H9 (cell line): ENCODE measurements at regions not wholly inside any gene's neighbourhood (a gene's known extent, or its start where the extent isn't known, plus 50 kb on each side); places are given as distances from the start of the nearest gene placed in this dataset.

Experiments used
- DNase-seq: peaks from one replicate; pipeline ENCODE4 v3.0.0-alpha.2; 2017
- H2AFZ ChIP-seq: one replicate; pipeline ENCODE4 v1.6.1; 2013; ENCODE audit warnings: mild to moderate bottlenecking, low read length, control low read depth, moderate library complexity
- H2AK5ac ChIP-seq: 2 replicates; pipeline ENCODE4 v1.6.1; 2013; ENCODE audit warnings: low read length, control low read depth, mixed read lengths; ENCODE audit not compliant: insufficient read length
- H2BK120ac ChIP-seq: one replicate; pipeline ENCODE4 v1.6.1; 2013; ENCODE audit warnings: low read depth, mild to moderate bottlenecking, low read length, control low read depth, inconsistent platforms; ENCODE audit not compliant: poor library complexity, severe bottlenecking
- H2BK12ac ChIP-seq: 2 replicates; pipeline ENCODE4 v1.6.1; 2013; ENCODE audit warnings: low read length, control low read depth, mixed read lengths, low read depth; ENCODE audit not compliant: insufficient read length
- H2BK15ac ChIP-seq: 2 replicates; pipeline ENCODE4 v1.6.1; 2013; ENCODE audit warnings: low read depth, low read length, control low read depth
- H2BK20ac ChIP-seq: one replicate; pipeline ENCODE4 v1.6.1; 2013; ENCODE audit warnings: low read depth, mild to moderate bottlenecking, low read length, control low read depth, inconsistent platforms; ENCODE audit not compliant: poor library complexity, severe bottlenecking
- H2BK5ac ChIP-seq: 2 replicates; pipeline ENCODE4 v1.6.1; 2013; ENCODE audit warnings: low read length, control low read depth, mixed read lengths; ENCODE audit not compliant: insufficient read length
- H3K14ac ChIP-seq: 2 replicates; pipeline ENCODE4 v1.6.1; 2013; ENCODE audit warnings: low read length, control low read depth; ENCODE audit not compliant: insufficient read depth
- H3K18ac ChIP-seq: 2 replicates; pipeline ENCODE4 v1.6.1; 2013; ENCODE audit warnings: low read depth, mild to moderate bottlenecking, mixed read lengths, low read length, control low read depth; ENCODE audit not compliant: insufficient read length
- H3K23ac ChIP-seq: 2 replicates; pipeline ENCODE4 v1.6.1; 2013; ENCODE audit warnings: low read length, control low read depth, mixed read lengths, low read depth; ENCODE audit not compliant: insufficient read length
- H3K23me2 ChIP-seq: 2 replicates; pipeline ENCODE4 v1.6.1; 2013; ENCODE audit warnings: low read depth, mild to moderate bottlenecking, mixed read lengths, low read length, control low read depth; ENCODE audit not compliant: insufficient read length, poor library complexity, severe bottlenecking
- H3K27ac ChIP-seq: 2 replicates; pipeline ENCODE4 v1.5.1; 2013; ENCODE audit warnings: low read length, control low read depth, mixed read lengths, low read depth; ENCODE audit not compliant: insufficient read length
- H3K27me3 ChIP-seq: 2 replicates; pipeline ENCODE4 v1.6.1; 2013; ENCODE audit warnings: low read length, control low read depth, inconsistent platforms; ENCODE audit not compliant: insufficient read depth
- H3K4ac ChIP-seq: 2 replicates; pipeline ENCODE4 v1.6.1; 2013; ENCODE audit warnings: low read depth, mild to moderate bottlenecking, control low read depth, inconsistent platforms, low read length, moderate library complexity
- H3K4me1 ChIP-seq: 2 replicates; pipeline ENCODE4 v1.6.1; 2013; ENCODE audit warnings: low read length, control low read depth, inconsistent platforms; ENCODE audit not compliant: insufficient read depth
- H3K4me2 ChIP-seq: 2 replicates; pipeline ENCODE4 v1.6.1; 2013; ENCODE audit warnings: low read length, control low read depth, mixed read lengths; ENCODE audit not compliant: insufficient read length, insufficient read depth
- H3K56ac ChIP-seq: 2 replicates; pipeline ENCODE4 v1.6.1; 2013; ENCODE audit warnings: low read depth, mild to moderate bottlenecking, mixed read lengths, low read length, control low read depth; ENCODE audit not compliant: insufficient read length
- H3K79me1 ChIP-seq: 2 replicates; pipeline ENCODE4 v1.6.1; 2013; ENCODE audit warnings: low read depth, mild to moderate bottlenecking, moderate library complexity, low read length, control low read depth, inconsistent platforms; ENCODE audit not compliant: insufficient read depth, poor library complexity, severe bottlenecking
- H3K79me2 ChIP-seq: 2 replicates; pipeline ENCODE4 v1.6.1; 2013; ENCODE audit warnings: low read length, control low read depth, inconsistent platforms; ENCODE audit not compliant: insufficient read depth
- H3K9ac ChIP-seq: 2 replicates; pipeline ENCODE4 v1.6.1; 2013; ENCODE audit warnings: low read length, control low read depth, mixed read lengths; ENCODE audit not compliant: insufficient read length; ENCODE audit errors: extremely low read depth
- H3K9me3 ChIP-seq: one replicate; pipeline ENCODE4 v1.6.1; 2013; ENCODE audit warnings: low read depth, low read length, inconsistent platforms; ENCODE audit not compliant: control insufficient read depth
- H3T11ph ChIP-seq: one replicate; pipeline ENCODE4 v1.6.1; 2013; ENCODE audit warnings: mild to moderate bottlenecking, low read length, control low read depth, inconsistent platforms
- H4K20me1 ChIP-seq: one replicate; pipeline ENCODE4 v1.6.1; 2013; ENCODE audit not compliant: control insufficient read depth, insufficient read length, insufficient read depth
- H4K5ac ChIP-seq: 2 replicates; pipeline ENCODE4 v1.6.1; 2013; ENCODE audit warnings: low read depth, mild to moderate bottlenecking, mixed read lengths, low read length, control low read depth; ENCODE audit not compliant: insufficient read length
- H4K8ac ChIP-seq: replicated peaks from 2 replicates; pipeline ENCODE4 v1.6.1; 2013; ENCODE audit warnings: low read length, control low read depth, mixed read lengths, low read depth; ENCODE audit not compliant: insufficient read length
- H4K91ac ChIP-seq: 2 replicates; pipeline ENCODE4 v1.6.1; 2013; ENCODE audit warnings: low read depth, mild to moderate bottlenecking, moderate library complexity, mixed read lengths, low read length, control low read depth; ENCODE audit not compliant: insufficient read length
- H3K27ac Mint-ChIP-seq, 3 experiments: 2 replicates in 2 of 3; 3 replicates in 1 of 3; pipeline ENCODE4 v1.8.0; 2020 to 2021; ENCODE audit warnings: mixed read lengths in 3 of 3, mild to moderate bottlenecking in 1 of 3, moderate library complexity in 1 of 3
- H3K27me3 Mint-ChIP-seq: 2 replicates; pipeline ENCODE4 v1.8.0; 2021; ENCODE audit warnings: low read depth, mild to moderate bottlenecking, moderate library complexity, mixed read lengths
- H3K36me3 Mint-ChIP-seq, 3 experiments: 2 replicates in 2 of 3; 3 replicates in 1 of 3; pipeline ENCODE4 v1.8.0; 2020 to 2021; ENCODE audit warnings: low read depth in 3 of 3, mixed read lengths in 3 of 3; ENCODE audit not compliant: insufficient read depth in 1 of 3
- H3K4me1 Mint-ChIP-seq, 2 experiments: 2 replicates each; pipeline ENCODE4 v1.8.0; 2020; ENCODE audit warnings: mixed read lengths in 2 of 2
- H3K4me3 Mint-ChIP-seq, 2 experiments: 2 replicates in 1 of 2; 3 replicates in 1 of 2; pipeline ENCODE4 v1.8.0; 2020 to 2021; ENCODE audit warnings: mild to moderate bottlenecking in 2 of 2, mixed read lengths in 2 of 2, moderate library complexity in 1 of 2
- H3K9me3 Mint-ChIP-seq, 2 experiments: 2 replicates in 1 of 2; 3 replicates in 1 of 2; pipeline ENCODE4 v1.8.0; 2020; ENCODE audit warnings: mild to moderate bottlenecking in 2 of 2, mixed read lengths in 2 of 2, moderate library complexity in 1 of 2
- CTCF ChIP-seq: fragments of 200-600 bp; sonication (generic); conservative IDR thresholded peaks from 3 replicates; pipeline ENCODE4 v1.8.0; 2021; ENCODE audit warnings: antibody characterized with exemption, mild to moderate bottlenecking
- WGBS: extraction: QIAGEN DNeasy Blood & Tissue Kit; methylation state at CpG from one replicate; pipeline ENCODE4 v1.1.7; 2013; ENCODE audit warnings: missing lambda C conversion rate, low lambda C conversion rate, mixed read lengths; ENCODE audit not compliant: insufficient read length; ENCODE audit errors: extremely low coverage; 5-methylcytosine and 5-hydroxymethylcytosine counted together

- no peaks in the 10 kb centered on the region for H3K27me3 ChIP-seq
- H2BK12ac ChIP-seq: no peak overlapping the region
- H3K27me3 Mint-ChIP-seq: peaks cover 4% of the 10 kb centered on the region
- H2BK20ac ChIP-seq: no peak overlapping the region
- H3K9me3 ChIP-seq: no peaks in the 10 kb centered on the region
- H2BK15ac ChIP-seq: no peak overlapping the region
- H3K4me1 Mint-ChIP-seq: peaks cover 15 to 30% of the 10 kb centered on the region in 2 experiments
- no peak overlapping the region for H3K27ac Mint-ChIP-seq
- H3K4me1 ChIP-seq: no peaks in the 10 kb centered on the region
- H3K79me2 ChIP-seq: no peaks in the 10 kb centered on the region
- no peak overlapping the region for H4K91ac ChIP-seq
- no peaks in the 10 kb centered on the region for H4K20me1 ChIP-seq
- no peak overlapping the region for H3K9ac ChIP-seq
- H4K8ac ChIP-seq: no peak overlapping the region
- no peak overlapping the region for H3K27ac ChIP-seq
- no peak overlapping the region for H4K5ac ChIP-seq
- no peak overlapping the region for H3K4me2 ChIP-seq
- H3K4ac ChIP-seq: no peak overlapping the region
- DNase-seq: no peak
- no peak overlapping the region for H3T11ph ChIP-seq
- no CpG with 5 or more reads among the region's 4 CpGs for WGBS
- TF ChIP-seq CTCF: no peak
- H2AFZ ChIP-seq: no peak overlapping the region
- no peak overlapping the region for H2BK5ac ChIP-seq
- H3K18ac ChIP-seq: no peak overlapping the region
- no peak overlapping the region for H3K4me3 Mint-ChIP-seq
- H3K23me2 ChIP-seq: no peaks in the 10 kb centered on the region
- H3K79me1 ChIP-seq: no peaks in the 10 kb centered on the region
- no peak overlapping the region for H3K23ac ChIP-seq
- peaks cover 2 to 9% (median 5%) of the 10 kb centered on the region in 3 experiments; a peak in 4 of 7 replicates for H3K36me3 Mint-ChIP-seq
- peaks cover 11 to 14% of the 10 kb centered on the region in 2 experiments; a peak in 4 of 5 replicates for H3K9me3 Mint-ChIP-seq
- no peak overlapping the region for H3K56ac ChIP-seq
- no peak overlapping the region for H2AK5ac ChIP-seq
- H2BK120ac ChIP-seq: no peak overlapping the region
- H3K14ac ChIP-seq: no peak overlapping the region
These were observed 96.5 kb upstream of the VASH1 start for GRCh38 chr14:76664790-76665189.
